Dedifferentiated amniotic fluid mesenchymal stem cell (primary cell): ENCODE measurements at regions not wholly inside any gene's neighbourhood (a gene's known extent, or its start where the extent isn't known, plus 50 kb on each side); places are given as distances from the start of the nearest gene placed in this dataset.
"Not testable (repeated sequence)": the region's sequence is repeated elsewhere in the genome, so short reads cannot be mapped to it uniquely, and the experiment has no call there.

ENCODE experiments used
- DNase-seq: peaks from one replicate; pipeline ENCODE4 v3.0.0-alpha.2; 2016; ENCODE audit errors: extremely low spot score

DNA sequence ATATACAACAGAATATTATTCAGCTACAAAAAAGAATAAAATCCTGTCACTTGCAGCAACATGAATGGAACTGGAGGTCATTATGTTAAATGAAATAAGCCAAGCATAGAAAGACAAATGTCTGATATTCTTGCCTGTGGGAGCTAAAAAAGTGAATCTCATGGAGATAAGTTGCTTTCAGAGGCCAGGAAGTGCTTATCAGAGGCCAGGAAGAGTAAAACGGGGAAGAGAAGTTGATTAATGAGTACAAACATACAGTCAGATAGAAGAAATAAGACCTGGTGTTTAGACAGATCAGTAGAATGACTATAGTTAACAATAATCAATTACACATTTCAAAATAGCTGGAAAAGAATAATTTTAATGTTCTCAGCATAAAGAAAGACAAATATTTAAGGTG is 54.4 kb upstream of the CPHXL start:
- no peak for DNase-seq

DNA sequence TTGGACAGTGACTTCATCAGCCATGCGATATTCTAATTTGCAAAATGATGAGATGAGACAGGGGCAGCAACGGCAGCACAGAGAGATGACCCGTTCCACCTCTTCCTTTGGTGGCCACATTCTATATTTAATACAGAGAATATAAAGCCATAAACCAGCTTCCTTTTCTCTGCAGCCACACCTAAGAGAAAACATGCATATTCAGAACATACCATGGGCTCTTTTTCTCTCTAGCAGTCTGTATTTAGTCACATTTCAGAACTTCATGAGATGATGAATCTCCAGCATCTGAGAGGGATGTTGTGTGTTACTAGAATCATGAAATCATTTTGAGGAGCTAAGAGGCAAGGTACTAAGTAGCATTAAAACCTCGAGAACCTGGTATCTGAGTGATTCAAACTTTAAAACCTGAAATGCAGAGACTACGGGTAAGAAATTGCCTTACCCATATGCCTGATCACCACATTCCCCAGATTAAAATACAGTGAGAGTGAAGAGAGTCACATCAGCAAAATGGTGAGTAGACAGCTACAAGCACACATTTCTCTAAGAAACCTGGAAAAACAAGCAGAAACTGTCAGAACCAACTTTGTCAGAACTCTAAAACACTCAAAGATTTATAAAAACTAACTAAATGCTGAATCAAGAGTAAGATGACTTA is 55.5 kb upstream of the CPHXL start:
- DNase-seq, result no peak

DNA sequence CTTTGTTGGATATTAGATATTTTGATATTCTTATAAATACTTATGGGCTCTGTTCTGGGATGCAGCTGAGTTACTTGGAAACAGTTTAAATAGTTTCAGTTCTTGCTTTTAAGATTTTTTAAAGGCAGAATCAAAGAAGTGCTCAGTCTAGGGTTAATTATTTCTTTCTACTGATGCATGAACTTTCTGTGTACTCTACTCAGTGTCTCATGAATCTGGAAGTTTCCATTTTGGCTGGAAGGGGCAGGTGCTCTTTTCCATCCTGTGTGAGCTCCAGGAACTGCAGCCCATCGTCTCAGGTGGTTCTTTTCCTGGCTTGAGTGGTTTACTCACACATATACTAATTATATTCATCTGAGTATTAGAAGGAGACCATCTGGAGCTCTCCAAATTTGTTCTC is 61.1 kb upstream of the CPHXL start:
- no peak for DNase-seq

DNA sequence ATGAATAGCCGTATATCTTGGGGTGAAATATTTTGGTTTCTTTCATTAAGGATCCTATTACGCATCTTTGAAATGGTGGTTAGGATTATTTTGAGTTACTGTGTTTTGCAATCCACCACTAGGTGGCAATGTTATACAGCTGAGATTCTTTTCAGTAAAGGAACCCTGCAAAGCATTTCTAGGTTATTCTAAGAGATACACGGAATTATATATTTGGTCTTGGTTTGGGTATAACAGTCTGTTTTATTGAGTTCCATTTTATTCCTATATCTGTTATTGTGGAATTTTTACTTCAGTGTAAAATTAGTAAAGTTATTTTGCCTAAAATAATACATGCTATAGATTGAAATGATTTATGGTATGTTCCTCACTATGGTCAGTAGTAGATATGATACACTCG is 62.9 kb upstream of the CPHXL start:
- peak; percentile 43 for DNase-seq

DNA sequence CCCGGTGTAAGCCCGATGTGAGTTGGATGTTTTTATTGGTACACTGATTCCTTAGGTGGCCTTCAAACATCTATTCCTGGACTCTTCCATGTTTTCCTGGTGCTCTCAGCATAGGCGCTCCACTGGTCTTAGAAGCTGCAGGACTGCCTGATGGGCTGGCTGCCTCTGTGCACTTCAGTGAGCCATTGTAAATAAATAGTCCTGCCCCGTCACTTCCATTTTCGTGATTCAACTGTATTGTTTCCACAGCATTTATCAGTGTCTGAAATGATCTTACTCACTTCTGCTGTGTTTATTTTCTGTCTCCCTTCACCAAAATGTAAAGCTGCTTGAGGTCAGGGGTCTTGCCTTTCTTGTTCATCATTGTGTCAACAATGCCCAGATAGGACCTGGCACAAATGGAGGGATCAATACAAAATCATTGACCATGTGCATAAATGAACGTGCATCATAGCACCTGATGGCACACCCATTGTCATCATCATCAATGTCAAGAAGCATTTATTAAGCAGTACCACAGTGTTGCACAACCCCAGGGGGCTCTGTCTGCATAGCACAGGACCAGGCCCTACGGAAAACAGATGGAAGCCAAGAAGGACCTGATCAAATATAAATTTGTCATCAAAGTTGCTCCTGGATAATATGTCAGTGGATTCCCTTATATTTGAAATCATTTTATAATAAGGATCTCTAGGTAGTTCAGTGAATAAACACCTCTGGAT is 66.6 kb upstream of the CPHXL start:
- DNase-seq, result no peak

DNA sequence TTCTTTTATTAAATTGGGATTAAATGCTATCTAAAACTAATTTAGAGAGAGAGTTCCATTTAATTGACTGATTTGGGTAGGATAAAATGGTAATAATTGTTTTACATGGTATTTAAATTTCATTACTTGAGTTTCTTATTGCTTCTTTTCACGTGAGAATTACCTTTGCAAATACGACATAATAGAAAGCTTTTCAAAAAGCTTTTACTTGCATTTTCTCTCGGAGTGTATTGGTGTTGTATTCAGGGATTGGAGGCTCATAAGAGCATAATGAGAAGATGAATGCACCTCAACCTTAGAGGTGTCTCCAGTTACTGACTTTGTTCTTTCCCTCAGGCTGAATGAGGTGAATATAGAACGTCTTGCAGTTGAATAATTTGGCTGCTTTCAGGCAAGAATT is 67.4 kb upstream of the CPHXL start:
- DNase-seq, result no peak

DNA sequence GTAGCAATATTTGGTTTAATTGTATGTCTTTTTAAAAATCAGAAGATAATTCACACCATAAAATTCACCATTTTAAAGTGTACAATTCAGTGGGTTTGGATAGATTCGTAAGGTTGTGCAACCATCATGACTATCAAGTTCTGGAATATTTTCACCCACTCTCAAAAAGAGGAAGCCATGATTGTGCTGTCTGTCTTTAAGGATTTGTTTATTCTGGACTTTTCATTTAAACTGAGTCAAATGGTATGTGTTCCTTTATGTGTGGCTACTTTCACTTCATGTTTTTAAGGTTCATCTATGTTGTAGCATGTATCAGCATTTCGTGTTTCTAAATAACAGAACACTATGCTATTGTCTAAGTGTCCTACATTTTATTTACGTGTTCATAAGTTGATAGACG is 68.1 kb upstream of the CPHXL start:
- no peak for DNase-seq

DNA sequence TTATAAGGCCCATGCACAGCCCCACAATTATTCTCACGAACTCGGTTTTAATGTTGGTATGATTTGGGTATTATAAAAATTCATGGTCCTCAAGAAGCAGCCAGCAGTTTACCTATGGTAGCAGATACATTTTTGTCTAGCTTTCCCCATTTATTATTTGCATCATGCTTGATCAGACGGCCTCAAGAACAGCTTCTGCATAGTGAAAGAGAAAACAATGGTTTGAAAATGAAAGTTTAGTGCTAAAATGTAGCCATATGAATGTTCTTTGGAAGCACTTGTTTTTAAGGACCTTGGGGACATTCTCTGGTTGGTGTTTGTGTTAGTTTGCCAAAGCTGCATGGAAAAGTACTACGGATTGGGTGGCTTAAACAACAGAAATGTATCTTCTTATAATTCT is 72.4 kb upstream of the CPHXL start:
- no peak for DNase-seq

DNA sequence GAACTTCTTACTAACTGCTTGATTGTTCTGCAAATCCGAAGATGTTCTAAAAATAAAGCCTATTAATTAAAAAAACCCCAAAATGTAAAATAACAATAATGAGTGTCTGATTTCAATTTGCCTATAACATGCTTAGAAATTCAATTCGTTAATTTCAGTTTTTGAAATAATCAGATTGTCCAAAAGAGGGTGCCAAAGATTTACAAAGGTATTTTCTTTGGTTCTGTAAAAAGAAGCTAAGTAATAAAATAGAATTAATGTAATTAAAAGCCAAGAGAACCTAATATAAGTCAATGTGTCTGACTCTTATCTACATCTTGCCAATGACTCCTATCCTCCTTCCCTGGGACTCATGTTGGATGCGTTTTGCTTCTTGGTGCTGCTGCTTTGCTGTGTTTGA is 75.0 kb upstream of the CPHXL start:
- DNase-seq, result no peak

DNA sequence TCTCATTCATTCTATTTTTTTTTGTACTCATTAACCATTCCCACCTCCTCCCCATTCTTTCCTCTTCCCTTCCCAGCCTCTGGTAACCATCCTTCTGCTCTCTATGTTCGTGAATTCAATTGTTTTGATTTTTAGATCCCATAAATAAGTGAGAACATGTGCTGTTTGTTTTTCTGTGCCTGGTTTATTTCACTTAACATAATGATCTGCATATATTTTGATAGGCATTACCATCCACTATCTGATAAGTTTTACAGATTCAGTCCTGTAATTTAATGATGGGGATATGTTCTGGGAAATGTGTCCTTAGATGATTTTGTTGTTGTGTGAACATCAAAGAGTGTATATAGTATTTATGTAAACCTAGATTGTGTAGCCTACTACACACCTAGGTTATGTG is 77.5 kb upstream of the CPHXL start:
- DNase-seq, result no peak

DNA sequence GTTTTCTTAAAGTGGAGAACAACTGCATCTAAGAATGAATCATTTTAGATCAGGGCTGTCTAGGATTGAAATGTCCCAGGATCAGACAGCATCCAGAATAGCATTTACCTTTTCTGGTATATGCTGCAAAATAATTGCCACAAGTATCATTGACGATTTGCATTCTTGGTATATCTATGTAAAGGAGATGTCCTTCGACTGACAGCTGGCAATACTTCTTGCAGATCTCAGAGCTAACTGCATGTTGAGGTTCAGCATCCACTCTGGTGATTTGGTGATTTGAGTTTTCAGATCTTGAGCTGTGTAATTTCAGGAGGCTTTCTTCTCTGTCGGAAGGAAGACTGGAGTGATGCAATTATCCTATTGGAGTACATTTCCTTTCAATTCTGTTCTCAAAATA is 78.1 kb upstream of the CPHXL start:
- DNase-seq, result no peak

DNA sequence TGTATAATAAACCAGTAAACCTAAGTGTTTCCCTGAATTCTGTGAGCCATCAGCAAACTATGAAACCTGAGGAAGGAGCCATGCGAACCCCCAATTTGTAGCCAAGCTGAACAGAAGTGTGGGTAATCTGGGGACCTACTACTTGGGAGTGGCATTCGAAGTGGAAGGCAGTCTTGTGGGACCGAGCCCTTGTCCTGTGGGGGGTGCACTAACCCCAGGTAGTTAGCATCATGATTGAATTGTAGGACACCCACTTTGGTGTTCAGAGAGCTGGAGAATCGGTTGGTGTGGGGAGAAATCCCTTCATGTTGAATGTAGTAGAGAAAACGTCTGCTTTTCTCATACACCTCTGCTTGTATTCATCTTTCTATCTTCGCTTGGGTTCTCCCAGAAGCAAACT is 79.7 kb upstream of the CPHXL start:
- no peak for DNase-seq

DNA sequence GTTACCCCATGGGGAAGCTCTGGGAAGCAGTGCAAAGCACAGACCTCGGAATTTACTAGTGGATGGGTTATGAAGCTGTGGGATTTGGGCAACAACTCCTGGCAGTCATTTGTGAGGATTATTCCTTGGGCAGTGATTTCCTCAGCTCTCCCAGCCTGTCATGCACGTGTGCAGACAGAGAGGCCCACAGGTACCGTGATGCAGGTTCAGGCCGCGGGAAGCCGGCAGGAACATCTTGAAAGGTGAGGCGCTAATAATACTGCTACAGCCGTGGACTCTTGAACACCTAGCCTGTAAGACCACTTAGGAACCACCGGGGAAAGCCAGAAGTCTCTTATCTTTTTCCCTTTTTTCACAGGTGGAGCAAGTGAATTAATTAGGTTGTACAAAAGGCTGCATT is 80.2 kb upstream of the CPHXL start:
- DNase-seq, result no peak

DNA sequence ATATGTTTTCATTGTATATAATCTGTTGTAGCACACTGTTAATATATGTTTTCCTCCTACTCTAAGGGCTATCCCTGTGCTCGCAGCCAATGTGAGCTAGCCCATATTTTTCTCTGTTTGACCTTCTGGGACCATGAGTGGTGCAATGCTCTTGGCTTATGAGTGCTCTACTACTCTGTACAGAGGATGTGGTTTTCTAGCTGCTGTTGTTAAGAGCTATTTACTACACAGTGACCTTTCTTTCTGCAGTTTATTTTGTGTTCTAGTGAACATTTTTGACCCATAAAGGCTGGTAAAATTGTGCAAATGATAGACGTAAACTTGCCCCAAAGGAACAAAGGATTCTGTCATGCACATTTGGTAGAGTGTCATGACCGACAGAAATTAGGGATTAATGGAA is 84.1 kb upstream of the CPHXL start:
- DNase-seq, result no peak

DNA sequence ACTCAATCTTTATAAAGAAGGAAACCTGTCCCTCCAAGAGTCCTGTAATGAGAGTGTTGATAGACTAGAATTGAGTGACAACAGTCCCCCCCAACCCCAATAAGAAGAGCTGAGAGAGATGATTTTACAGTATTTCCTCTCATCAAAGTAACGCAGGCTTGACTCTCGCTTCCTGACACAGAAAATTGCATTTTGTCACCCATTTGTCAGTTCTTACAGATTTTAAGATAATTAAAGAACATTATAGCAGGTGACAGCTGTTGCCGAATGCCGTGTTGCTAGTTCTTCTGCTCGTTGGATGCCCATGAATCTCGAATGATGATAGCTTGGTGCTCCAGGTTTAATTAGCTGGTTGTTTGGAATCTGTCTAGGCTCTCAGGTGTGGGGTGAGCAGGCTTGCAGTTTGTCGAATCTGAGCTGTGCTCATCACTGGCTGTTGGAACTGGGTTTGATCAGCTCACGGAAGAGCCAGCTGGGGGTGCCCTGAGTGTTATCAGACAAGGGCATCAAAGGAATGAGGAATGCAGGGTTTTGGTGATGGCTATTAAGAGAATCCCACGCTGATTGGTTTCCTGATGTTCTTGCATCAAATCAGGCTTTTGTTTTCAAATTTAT is 84.8 kb upstream of the CPHXL start:
- DNase-seq, result no peak

DNA sequence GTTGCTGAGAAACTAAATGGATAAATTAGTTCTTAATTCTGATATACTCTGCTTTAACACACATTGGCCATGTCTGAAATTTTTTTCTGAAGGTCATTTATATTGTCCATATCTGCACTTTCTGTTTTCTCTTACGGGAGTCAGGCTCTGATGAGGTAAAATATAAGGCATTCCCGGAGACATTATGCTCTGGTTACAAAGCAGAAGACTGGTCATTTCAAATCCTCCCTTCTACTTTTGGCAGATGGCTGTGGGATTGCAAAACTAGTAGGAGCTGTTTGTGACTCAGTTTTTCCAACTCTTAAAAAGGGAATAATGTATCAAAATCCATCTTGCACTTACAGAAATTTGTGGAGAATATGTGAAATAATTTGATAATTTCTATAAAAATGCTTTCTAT is 92.2 kb upstream of the CPHXL start:
- no peak for DNase-seq

DNA sequence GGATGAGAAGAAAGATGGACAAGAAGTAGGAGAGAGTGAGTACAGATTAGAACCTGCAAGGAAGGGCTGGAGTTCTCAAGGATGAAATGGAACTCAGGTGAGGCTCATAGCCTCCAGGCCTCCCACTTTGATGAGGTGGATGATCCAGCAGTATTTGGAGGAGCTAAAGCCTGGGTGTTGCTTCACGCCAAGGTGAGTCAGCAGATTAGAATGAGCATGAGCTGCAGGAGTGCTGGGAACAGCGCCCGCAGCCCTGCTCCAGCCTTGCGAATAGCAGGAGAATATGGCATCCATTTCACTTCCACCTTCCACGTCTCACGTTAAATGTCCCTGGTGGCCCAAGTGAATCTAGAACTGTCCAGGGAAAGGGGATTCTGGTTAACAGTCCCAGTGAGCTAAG is 94.4 kb upstream of the CPHXL start:
- DNase-seq, result no peak

DNA sequence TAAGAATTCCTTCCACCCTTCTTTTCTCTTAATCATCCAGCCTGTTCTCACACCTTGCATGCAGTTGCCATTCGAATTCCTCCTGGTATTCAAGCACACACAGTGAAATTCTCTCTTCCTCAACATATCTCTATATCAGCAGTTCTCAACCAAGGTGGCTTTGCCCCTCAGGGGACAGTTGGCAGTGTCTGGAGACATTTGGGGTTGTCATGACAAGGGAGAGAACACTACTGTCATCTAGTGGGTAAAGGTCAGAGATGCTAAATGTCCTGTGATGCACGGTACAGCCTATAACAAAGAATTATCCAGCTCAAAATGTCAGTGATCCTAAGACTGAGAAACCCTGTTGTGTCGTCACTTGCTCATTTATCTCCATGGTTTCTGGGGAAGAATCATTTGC is 94.8 kb upstream of the CPHXL start:
- no peak for DNase-seq

DNA sequence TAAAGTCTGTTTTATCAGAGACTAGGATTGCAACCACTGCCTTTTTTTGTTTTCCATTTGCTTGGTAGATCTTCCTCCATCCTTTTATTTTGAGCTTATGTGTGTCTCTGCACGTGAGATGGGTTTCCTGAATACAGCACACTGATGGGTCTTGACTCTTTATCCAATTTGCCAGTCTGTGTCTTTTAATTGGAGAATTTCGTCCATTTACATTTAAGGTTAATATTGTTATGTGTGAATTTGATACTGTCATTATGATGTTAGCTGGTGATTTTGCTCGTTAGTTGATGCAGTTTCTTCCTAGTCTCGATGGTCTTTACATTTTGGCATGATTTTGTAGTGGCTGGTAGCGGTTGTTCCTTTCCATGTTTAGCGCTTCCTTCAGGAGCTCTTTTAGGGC is 99.5 kb upstream of the CPHXL start:
- not testable (repeated sequence) for DNase-seq

DNA sequence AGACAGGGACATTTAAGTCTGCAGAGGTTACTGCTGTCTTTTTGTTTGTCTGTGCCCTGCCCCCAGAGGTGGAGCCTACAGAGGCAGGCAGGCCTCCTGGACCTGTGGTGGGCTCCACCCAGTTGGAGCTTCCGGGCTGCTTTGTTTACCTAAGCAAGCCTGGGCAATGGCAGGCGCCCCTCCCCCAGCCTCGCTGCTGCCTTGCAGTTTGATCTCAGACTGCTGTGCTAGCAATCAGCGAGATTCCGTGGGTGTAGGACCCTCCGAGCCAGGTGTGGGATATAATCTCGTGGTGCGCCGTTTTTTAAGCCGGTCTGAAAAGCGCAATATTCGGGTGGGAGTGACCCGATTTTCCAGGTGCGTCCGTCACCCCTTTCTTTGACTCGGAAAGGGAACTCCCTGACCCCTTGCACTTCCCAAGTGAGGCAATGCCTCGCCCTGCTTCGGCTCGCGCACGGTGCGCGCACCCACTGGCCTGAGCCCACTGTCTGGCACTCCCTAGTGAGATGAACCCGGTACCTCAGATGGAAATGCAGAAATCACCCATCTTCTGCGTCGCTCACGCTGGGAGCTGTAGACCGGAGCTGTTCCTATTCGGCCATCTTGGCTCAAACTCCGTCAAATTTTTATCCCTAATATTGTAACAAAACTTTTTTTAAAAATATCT is 101.2 kb upstream of the CPHXL start:
- DNase-seq, result not testable (repeated sequence)

DNA sequence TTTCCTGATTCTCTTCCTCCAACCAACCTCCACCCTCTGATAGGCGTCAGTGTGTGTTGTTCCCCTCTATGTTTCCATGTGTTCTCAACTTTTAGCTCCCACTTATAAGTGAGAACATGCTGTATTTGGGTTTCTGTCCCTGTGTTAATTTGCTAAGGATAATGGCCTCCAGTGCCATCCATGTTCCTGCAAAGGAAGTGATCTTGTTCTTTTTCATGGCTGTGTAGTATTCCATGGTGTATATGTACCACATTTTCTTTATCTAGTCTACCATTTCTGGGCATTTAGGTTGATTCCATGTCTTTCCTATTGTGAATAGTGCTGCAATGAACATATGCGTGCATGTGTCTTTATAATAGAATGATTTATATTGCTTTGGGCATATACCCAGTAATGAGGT is 107.1 kb upstream of the CPHXL start:
- DNase-seq, result not testable (repeated sequence)

DNA sequence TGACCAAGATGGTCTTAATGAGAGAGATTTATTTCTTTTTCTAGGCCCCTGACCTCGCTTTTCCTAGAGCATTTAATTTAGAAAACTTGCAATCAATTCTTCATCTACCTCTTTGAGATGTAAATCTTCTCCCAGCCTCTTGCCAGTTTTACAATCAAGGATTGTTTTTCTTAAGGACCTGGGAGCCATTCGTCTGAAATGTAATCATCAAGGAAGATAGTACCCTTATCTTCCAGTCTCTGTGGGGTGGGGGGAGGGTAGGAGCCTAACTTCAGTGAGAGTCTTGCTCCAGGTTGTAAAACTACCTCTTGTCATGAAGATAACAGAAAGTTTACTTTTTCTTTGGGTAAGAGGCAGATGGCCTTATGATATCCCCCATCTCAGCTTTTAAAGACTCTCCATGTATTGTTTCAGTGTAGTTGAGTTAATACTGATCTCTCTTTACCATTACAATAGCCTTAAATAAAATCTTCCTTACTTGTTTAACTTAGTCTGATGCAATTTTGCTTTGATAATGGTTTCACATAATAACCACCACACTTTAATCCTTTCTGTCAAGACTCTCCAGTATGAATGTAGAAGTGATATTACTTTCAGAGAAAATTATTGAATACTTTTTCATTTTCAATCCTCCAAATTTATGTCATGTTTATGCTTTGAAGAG is 110.2 kb upstream of the CPHXL start:
- no peak for DNase-seq
